KMS-11 (cell line): ENCODE measurements at regions not wholly inside any gene's neighbourhood (a gene's known extent, or its start where the extent isn't known, plus 50 kb on each side); places are given as distances from the start of the nearest gene placed in this dataset.

Experiments used
- H2AFZ ChIP-seq: fragments of 200-600 bp; sonication (generic); 2 replicates; pipeline ENCODE4 v1.6.1; 2016; ENCODE audit warnings: antibody characterized with exemption, mixed run types, low read depth
- H3K27ac ChIP-seq: fragments of 200-600 bp; sonication (generic); 2 replicates; pipeline ENCODE4 v1.6.1; 2016; ENCODE audit warnings: mild to moderate bottlenecking, mixed run types
- H3K27me3 ChIP-seq: fragments of 200-600 bp; sonication (generic); 2 replicates; pipeline ENCODE4 v1.6.1; 2017; ENCODE audit warnings: mild to moderate bottlenecking, low read depth, mixed run types, moderate library complexity; ENCODE audit not compliant: insufficient read depth
- H3K36me3 ChIP-seq: fragments of 200-600 bp; sonication (generic); 2 replicates; pipeline ENCODE4 v1.6.1; 2017; ENCODE audit warnings: mild to moderate bottlenecking, mixed run types; ENCODE audit not compliant: insufficient read depth
- H3K4me1 ChIP-seq: fragments of 200-600 bp; sonication (generic); 2 replicates; pipeline ENCODE4 v1.6.1; 2016; ENCODE audit warnings: mild to moderate bottlenecking, low read depth, mixed run types; ENCODE audit not compliant: poor library complexity, severe bottlenecking
- H3K4me2 ChIP-seq: fragments of 200-600 bp; sonication (generic); 2 replicates; pipeline ENCODE4 v1.7.0; 2016; ENCODE audit warnings: mild to moderate bottlenecking, mixed run types
- H3K4me3 ChIP-seq: fragments of 200-600 bp; sonication (generic); IDR thresholded peaks from 2 replicates; pipeline ENCODE4 v1.6.1; 2017; ENCODE audit warnings: low read depth, low read length, mixed read lengths; ENCODE audit not compliant: insufficient read depth
- H3K79me2 ChIP-seq: fragments of 200-600 bp; sonication (generic); 2 replicates; pipeline ENCODE4 v1.6.1; 2016; ENCODE audit warnings: low read depth, mixed run types; ENCODE audit not compliant: insufficient read depth
- H3K9ac ChIP-seq: fragments of 200-600 bp; sonication (generic); 2 replicates; pipeline ENCODE4 v1.6.1; 2016; ENCODE audit warnings: mild to moderate bottlenecking, mixed run types
- H4K20me1 ChIP-seq: fragments of 200-600 bp; sonication (generic); 2 replicates; pipeline ENCODE4 v1.6.1; 2016; ENCODE audit warnings: mild to moderate bottlenecking, mixed run types; ENCODE audit not compliant: insufficient read depth
- CTCF ChIP-seq: fragments of 200-600 bp; sonication (generic); conservative IDR thresholded peaks from 2 replicates; pipeline ENCODE4 v1.6.1; 2017; ENCODE audit warnings: low read depth, mild to moderate bottlenecking, antibody characterized with exemption, low read length, moderate library complexity, mixed read lengths

- no peaks in the 10 kb centered on the region for H3K36me3 ChIP-seq
- no peak overlapping the region for H2AFZ ChIP-seq
- no peak for TF ChIP-seq CTCF
- no peaks in the 10 kb centered on the region for H4K20me1 ChIP-seq
- H3K27me3 ChIP-seq: no peaks in the 10 kb centered on the region
- no peaks in the 10 kb centered on the region for H3K4me1 ChIP-seq
- no peaks in the 10 kb centered on the region for H3K79me2 ChIP-seq
- H3K4me2 ChIP-seq: no peak overlapping the region
- no peak overlapping the region for H3K9ac ChIP-seq
- no peak overlapping the region for H3K4me3 ChIP-seq
- no peak overlapping the region for H3K27ac ChIP-seq
Observed at GRCh38 chr11:115104851-115105453, 399.3 kb downstream of the CADM1 start.

DNA sequence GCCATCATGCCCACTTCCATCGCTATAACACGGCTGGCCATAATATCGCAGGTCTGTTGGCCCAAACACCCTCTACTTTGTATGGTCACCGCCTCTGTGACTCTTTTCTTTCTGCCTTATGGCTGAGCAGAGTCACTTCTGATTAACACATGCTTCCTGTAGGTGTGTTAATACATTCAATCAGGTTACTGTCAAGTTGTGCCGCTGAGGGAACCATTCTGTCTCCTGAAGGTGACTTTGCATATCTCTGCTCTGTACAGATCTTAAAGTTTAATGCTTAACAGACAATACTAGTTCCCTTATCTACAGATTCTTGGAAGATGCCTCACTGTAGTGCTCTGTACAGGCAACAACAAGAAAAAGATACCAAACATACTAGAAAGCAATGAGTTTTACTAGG is 393.1 kb downstream of the CADM1 start:
- no peak overlapping the region for H2AFZ ChIP-seq
- H3K9ac ChIP-seq: no peak overlapping the region
- H3K4me3 ChIP-seq: no peak overlapping the region
- H4K20me1 ChIP-seq: no peaks in the 10 kb centered on the region
- no peaks in the 10 kb centered on the region for H3K27me3 ChIP-seq
- no peaks in the 10 kb centered on the region for H3K79me2 ChIP-seq
- no peak for TF ChIP-seq CTCF
- no peaks in the 10 kb centered on the region for H3K4me1 ChIP-seq
- H3K4me2 ChIP-seq: no peak overlapping the region
- H3K27ac ChIP-seq: no peak overlapping the region
- H3K36me3 ChIP-seq: no peaks in the 10 kb centered on the region

GRCh38 chr11:115112754-115113153 is 391.5 kb downstream of the CADM1 start:
- no peaks in the 10 kb centered on the region for H3K79me2 ChIP-seq
- no peaks in the 10 kb centered on the region for H3K27me3 ChIP-seq
- H3K4me1 ChIP-seq: no peaks in the 10 kb centered on the region
- no peaks in the 10 kb centered on the region for H4K20me1 ChIP-seq
- no peaks in the 10 kb centered on the region for H3K36me3 ChIP-seq
- H2AFZ ChIP-seq: no peak overlapping the region
- no peak overlapping the region for H3K27ac ChIP-seq
- H3K9ac ChIP-seq: no peak overlapping the region
- no peak overlapping the region for H3K4me3 ChIP-seq
- no peak overlapping the region for H3K4me2 ChIP-seq
- TF ChIP-seq CTCF: no peak

- Histone ChIP-seq H3K4me1 (no peaks in the 10 kb centered on the region), H3K9ac (no peak overlapping the region), H3K79me2 (no peaks in the 10 kb centered on the region), H2AFZ (no peak overlapping the region), H3K4me2 (no peak overlapping the region), H3K27ac (no peak overlapping the region), H3K36me3 (no peaks in the 10 kb centered on the region), H3K4me3 (no peak overlapping the region), H3K27me3 (no peaks in the 10 kb centered on the region), H4K20me1 (no peaks in the 10 kb centered on the region)
- TF ChIP-seq CTCF: no peak
Observed at GRCh38 chr11:115117956-115118493, 386.2 kb downstream of the CADM1 start.
